Breast epithelium (tissue), 3 donors: ENCODE measurements at regions not wholly inside any gene's neighbourhood (a gene's known extent, or its start where the extent isn't known, plus 50 kb on each side); places are given as distances from the start of the nearest gene placed in this dataset.

Source experiments
- CTCF ChIP-seq, 3 donors: fragments of 450-650 bp; IDR thresholded peaks; one replicate each; pipeline ENCODE4 v1.5.1; 2016 to 2017; ENCODE audit warnings: antibody characterized with exemption in 3 of 3, mild to moderate bottlenecking in 3 of 3, moderate library complexity in 3 of 3
- POLR2A ChIP-seq: fragments of 450-650 bp; IDR thresholded peaks from one replicate; pipeline ENCODE4 v1.6.1; 2016; ENCODE audit warnings: antibody characterized with exemption, mild to moderate bottlenecking, moderate library complexity

DNA sequence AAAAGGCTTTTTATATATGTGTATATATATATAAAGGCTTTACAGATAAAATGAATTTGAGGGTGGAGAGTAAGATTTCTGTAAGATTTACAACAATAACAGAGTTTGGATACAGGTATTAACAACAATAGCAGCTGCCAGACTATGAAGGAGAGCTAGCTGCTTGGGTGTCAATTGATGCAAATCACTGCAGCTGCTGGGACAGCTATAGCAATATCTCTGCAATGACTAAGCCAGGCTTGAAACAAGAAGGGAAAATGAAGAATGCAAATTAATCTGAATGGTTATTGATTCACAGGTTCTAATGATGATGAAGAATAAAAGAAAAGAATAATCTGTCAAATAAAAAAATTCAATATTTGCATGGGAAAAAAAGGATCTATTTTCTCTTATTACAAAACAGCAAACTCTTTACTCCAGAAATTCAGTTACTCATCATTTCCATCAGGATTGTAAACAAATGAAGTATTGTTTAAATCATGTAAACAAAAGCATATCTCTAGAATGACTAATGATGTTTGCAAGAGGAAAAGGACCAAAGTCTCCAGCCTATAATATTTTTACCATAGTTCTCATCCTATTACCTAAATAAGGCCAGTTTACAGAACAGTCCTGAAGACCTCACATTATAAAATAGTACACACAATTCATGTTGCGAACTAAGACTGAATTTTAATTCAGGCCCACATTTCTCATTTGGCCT, 219.0 kb downstream of the HTR1A start:
- TF ChIP-seq CTCF (IDR thresholded peaks at IDR 0.05): no peak
- no peak for TF ChIP-seq POLR2A
